SK-N-SH (cell line): ENCODE measurements at regions not wholly inside any gene's neighbourhood (a gene's known extent, or its start where the extent isn't known, plus 50 kb on each side); places are given as distances from the start of the nearest gene placed in this dataset.

Experiments
- CTCF ChIA-PET: fragments of 300-600, 350-600 bp; formaldehyde crosslinking; extraction: SDS; loops from one replicate; lab custom pipeline; 2021; lab: Yijun Ruan, JAX
- POLR2A ChIA-PET: fragments of 350-600 bp; sonication (Branson Sonifier 250); formaldehyde crosslinking; extraction: SDS; loops from one replicate; lab custom pipeline; 2020; ENCODE audit warnings: antibody characterized with exemption, inconsistent platforms; lab: Yijun Ruan, JAX
- DNase-seq: peaks from one replicate; pipeline ENCODE4 v3.0.0; 2012
- H2AFZ ChIP-seq: fragments of 200-600 bp; sonication (generic); 2 replicates; pipeline ENCODE4 v1.8.1; 2016; ENCODE audit warnings: antibody characterized with exemption, mild to moderate bottlenecking, low read depth
- H3F3A ChIP-seq: fragments of 200-600 bp; sonication (generic); replicated peaks from 2 replicates; pipeline ENCODE3; 2016; ENCODE audit warnings: antibody characterized with exemption, mild to moderate bottlenecking; ENCODE audit not compliant: insufficient read depth
- H3K27ac ChIP-seq, 2 experiments: fragments of 200-500 bp in 1 of 2; fragments of 200-600 bp in 1 of 2; sonication (Bioruptor generic) in 1 of 2; sonication (generic), shearing (Covaris generic) in 1 of 2; 2 replicates each; pipeline versions ENCODE4 v1.5.1 to v1.6.1; 2014 to 2016; ENCODE audit warnings: low read depth in 2 of 2, inconsistent platforms in 1 of 2, low read length in 1 of 2, mild to moderate bottlenecking in 1 of 2, mixed read lengths in 1 of 2
- H3K27me3 ChIP-seq: fragments of 200-600 bp; sonication (generic), shearing (Covaris generic); 2 replicates; pipeline ENCODE4 v1.6.1; 2016; ENCODE audit warnings: mixed run types; ENCODE audit not compliant: insufficient read depth
- H3K36me3 ChIP-seq, 2 experiments: fragments of 200-500 bp in 1 of 2; fragments of 200-600 bp in 1 of 2; sonication (Bioruptor generic) in 1 of 2; sonication (generic) in 1 of 2; replicated peaks in 1 of 2; 2 replicates each; pipeline versions ENCODE3 to v1.5.1; 2014 to 2016; ENCODE audit warnings: low read length in 1 of 2, mild to moderate bottlenecking in 1 of 2; ENCODE audit not compliant: insufficient read depth in 2 of 2, control insufficient read depth in 1 of 2
- H3K4me1 ChIP-seq, 2 experiments: fragments of 200-500 bp in 1 of 2; fragments of 200-600 bp in 1 of 2; sonication (Bioruptor generic) in 1 of 2; sonication (generic), shearing (Covaris generic) in 1 of 2; 2 replicates each; pipeline versions ENCODE4 v1.5.1 to v1.6.1; 2014 to 2016; ENCODE audit warnings: low read depth in 1 of 2, low read length in 1 of 2, mixed run types in 1 of 2; ENCODE audit not compliant: insufficient read depth in 2 of 2, control insufficient read depth in 1 of 2
- H3K4me2 ChIP-seq: fragments of 200-600 bp; sonication (generic), shearing (Covaris generic); 2 replicates; pipeline ENCODE4 v1.6.1; 2017; ENCODE audit warnings: mixed run types
- H3K4me3 ChIP-seq, 2 experiments: fragments of 200-500 bp in 1 of 2; fragments of 200-600 bp in 1 of 2; sonication (Bioruptor generic) in 1 of 2; sonication (generic), shearing (Covaris generic) in 1 of 2; 2 replicates each; pipeline versions ENCODE4 v1.5.1 to v1.8.1; 2014 to 2016; ENCODE audit warnings: low read depth in 2 of 2, inconsistent platforms in 1 of 2, low read length in 1 of 2, mild to moderate bottlenecking in 1 of 2, mixed read lengths in 1 of 2, moderate library complexity in 1 of 2
- H3K79me2 ChIP-seq: fragments of 200-600 bp; sonication (generic); 2 replicates; pipeline ENCODE4 v1.8.1; 2017; ENCODE audit warnings: mild to moderate bottlenecking; ENCODE audit not compliant: insufficient read depth
- H3K9ac ChIP-seq: fragments of 200-600 bp; sonication (generic); 2 replicates; pipeline ENCODE4 v1.6.1; 2017; ENCODE audit warnings: mixed run types
- H3K9me2 ChIP-seq: fragments of 200-600 bp; sonication (generic); 2 replicates; pipeline ENCODE4 v1.6.1; 2017; ENCODE audit warnings: mixed run types
- H3K9me3 ChIP-seq: fragments of 200-600 bp; sonication (generic); 2 replicates; pipeline ENCODE4 v1.6.1; 2017; ENCODE audit warnings: mixed run types, mild to moderate bottlenecking, moderate library complexity
- H4K20me1 ChIP-seq: fragments of 200-600 bp; sonication (generic); 2 replicates; pipeline ENCODE4 v1.6.1; 2017; ENCODE audit warnings: mild to moderate bottlenecking, mixed run types; ENCODE audit not compliant: insufficient read depth
- CHD2 ChIP-seq: fragments of 150-350 bp; IDR thresholded peaks from 2 replicates; pipeline ENCODE4 v1.6.1; 2018; ENCODE audit warnings: low read length; ENCODE audit not compliant: partially characterized antibody
- EZH2phosphoT487 ChIP-seq: fragments of 200-600 bp; sonication (generic); IDR thresholded peaks from 2 replicates; pipeline ENCODE4 v1.6.1; 2017; ENCODE audit warnings: low read depth, mixed run types, mild to moderate bottlenecking, antibody characterized with exemption, moderate library complexity, borderline replicate concordance
- FOSL2 ChIP-seq: IDR thresholded peaks from 2 replicates; pipeline ENCODE4 v1.4.0; 2012; ENCODE audit warnings: low read depth, mild to moderate bottlenecking, moderate library complexity, borderline replicate concordance
- FOXJ3 ChIP-seq: sonication (generic); formaldehyde crosslinking; IDR thresholded peaks from 2 replicates; pipeline ENCODE4 v1.5.1; 2020; ENCODE audit warnings: mild to moderate bottlenecking, missing genetic modification reagents
- GABPA ChIP-seq: IDR thresholded peaks from 2 replicates; pipeline ENCODE4 v1.4.0; 2012; ENCODE audit warnings: low read depth, mild to moderate bottlenecking
- GATA2 ChIP-seq: sonication (generic); formaldehyde crosslinking; IDR thresholded peaks from 2 replicates; pipeline ENCODE4 v1.5.0; 2020; ENCODE audit warnings: mild to moderate bottlenecking, missing genetic modification reagents
- JUND ChIP-seq: IDR thresholded peaks from 2 replicates; pipeline ENCODE4 v1.4.0; 2012
- NFIC ChIP-seq: IDR thresholded peaks from 2 replicates; pipeline ENCODE4 v1.4.0; 2012; ENCODE audit warnings: borderline replicate concordance
- RCOR1 ChIP-seq: fragments of 150-350 bp; IDR thresholded peaks from 2 replicates; pipeline ENCODE4 v1.6.1; 2017; ENCODE audit warnings: antibody characterized with exemption, low read length
- RFX5 ChIP-seq: IDR thresholded peaks from 2 replicates; pipeline ENCODE4 v1.6.1; 2012; ENCODE audit warnings: mild to moderate bottlenecking, improper control_type of control experiment, low read length
- SIN3A ChIP-seq: IDR thresholded peaks from 2 replicates; pipeline ENCODE4 v1.6.1; 2012; ENCODE audit warnings: low read depth, mild to moderate bottlenecking, low read length, moderate library complexity, borderline replicate concordance
- SMC3 ChIP-seq: IDR thresholded peaks from 2 replicates; pipeline ENCODE4 v1.6.1; 2012; ENCODE audit warnings: low read depth, low read length, improper control_type of control experiment
- TAF1 ChIP-seq: IDR thresholded peaks from 2 replicates; pipeline ENCODE4 v1.6.1; 2012; ENCODE audit warnings: low read depth, mild to moderate bottlenecking, low read length, moderate library complexity, borderline replicate concordance
- TCF12 ChIP-seq: IDR thresholded peaks from 2 replicates; pipeline ENCODE4 v1.4.0; 2012
- WGBS: methylation state at CpG from one replicate; pipeline ENCODE4 v1.1.6; 2017; ENCODE audit warnings: low lambda C conversion rate; 5-methylcytosine and 5-hydroxymethylcytosine counted together
- TF ChIP-seq, protein P1 (sequence below): IDR thresholded peaks from 2 replicates; pipeline ENCODE4 v1.4.0; 2012; ENCODE audit warnings: low read depth, borderline replicate concordance
- TF ChIP-seq, protein P2 (sequence below): fragments of 200-600 bp; sonication (generic); IDR thresholded peaks from 2 replicates; pipeline ENCODE4 v1.6.1; 2017; ENCODE audit warnings: antibody characterized with exemption, mild to moderate bottlenecking, moderate library complexity
- TF ChIP-seq, protein P3 (sequence below): IDR thresholded peaks from 2 replicates; pipeline ENCODE4 v1.6.1; 2012; ENCODE audit warnings: mild to moderate bottlenecking, low read depth, low read length, moderate library complexity
- TF ChIP-seq, protein P4 (sequence below): IDR thresholded peaks from 2 replicates; pipeline ENCODE4; 2012

DNA sequence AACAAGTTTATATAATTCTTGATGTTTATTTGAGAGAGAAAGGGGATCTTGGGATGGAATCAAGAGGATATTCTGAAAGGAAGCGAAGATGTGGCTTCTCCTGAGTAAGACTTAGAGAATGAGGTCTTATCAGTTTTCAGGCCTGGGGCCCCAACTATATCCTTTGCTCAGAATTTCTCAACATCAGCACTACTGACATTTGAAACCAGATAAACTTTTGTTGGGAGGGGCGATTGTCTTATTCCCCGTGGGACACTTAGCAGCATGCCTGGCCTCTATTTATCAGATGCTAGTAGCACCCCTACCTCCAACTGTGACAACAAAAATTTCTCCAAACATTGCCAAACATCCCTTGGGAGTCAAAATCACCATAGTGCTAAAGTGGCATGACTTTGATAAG lies 567.7 kb downstream of the MAT2B start:
- Histone ChIP-seq H3K36me3 (no peaks in the 10 kb centered on the region), H3K4me1 (no peaks in the 10 kb centered on the region; a peak in 1 of 4 replicates), H3F3A (no peaks in the 10 kb centered on the region), H2AFZ (no peak overlapping the region)
- CTCF ChIA-PET, result no interaction called here
- POLR2A ChIA-PET, result no interaction called here
- TF ChIP-seq NFIC (no peak), TCF12 (no peak), FOXJ3 (CRISPR knock-in tag) (no peak), TAF1 (no peak), RFX5 (no peak)
- TF ChIP-seq, protein P1, sequence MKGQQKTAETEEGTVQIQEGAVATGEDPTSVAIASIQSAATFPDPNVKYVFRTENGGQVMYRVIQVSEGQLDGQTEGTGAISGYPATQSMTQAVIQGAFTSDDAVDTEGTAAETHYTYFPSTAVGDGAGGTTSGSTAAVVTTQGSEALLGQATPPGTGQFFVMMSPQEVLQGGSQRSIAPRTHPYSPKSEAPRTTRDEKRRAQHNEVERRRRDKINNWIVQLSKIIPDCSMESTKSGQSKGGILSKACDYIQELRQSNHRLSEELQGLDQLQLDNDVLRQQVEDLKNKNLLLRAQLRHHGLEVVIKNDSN, result no peak
- TF ChIP-seq, protein P2, sequence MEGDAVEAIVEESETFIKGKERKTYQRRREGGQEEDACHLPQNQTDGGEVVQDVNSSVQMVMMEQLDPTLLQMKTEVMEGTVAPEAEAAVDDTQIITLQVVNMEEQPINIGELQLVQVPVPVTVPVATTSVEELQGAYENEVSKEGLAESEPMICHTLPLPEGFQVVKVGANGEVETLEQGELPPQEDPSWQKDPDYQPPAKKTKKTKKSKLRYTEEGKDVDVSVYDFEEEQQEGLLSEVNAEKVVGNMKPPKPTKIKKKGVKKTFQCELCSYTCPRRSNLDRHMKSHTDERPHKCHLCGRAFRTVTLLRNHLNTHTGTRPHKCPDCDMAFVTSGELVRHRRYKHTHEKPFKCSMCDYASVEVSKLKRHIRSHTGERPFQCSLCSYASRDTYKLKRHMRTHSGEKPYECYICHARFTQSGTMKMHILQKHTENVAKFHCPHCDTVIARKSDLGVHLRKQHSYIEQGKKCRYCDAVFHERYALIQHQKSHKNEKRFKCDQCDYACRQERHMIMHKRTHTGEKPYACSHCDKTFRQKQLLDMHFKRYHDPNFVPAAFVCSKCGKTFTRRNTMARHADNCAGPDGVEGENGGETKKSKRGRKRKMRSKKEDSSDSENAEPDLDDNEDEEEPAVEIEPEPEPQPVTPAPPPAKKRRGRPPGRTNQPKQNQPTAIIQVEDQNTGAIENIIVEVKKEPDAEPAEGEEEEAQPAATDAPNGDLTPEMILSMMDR, result no peak
- TF ChIP-seq, all 33 proteins: peak for 0
- no peaks in the 10 kb centered on the region for H3K9me3 ChIP-seq
- no peaks in the 10 kb centered on the region for H4K20me1 ChIP-seq
- no peak overlapping the region for H3K9ac ChIP-seq
- H3K79me2 ChIP-seq, result no peaks in the 10 kb centered on the region
- no peaks in the 10 kb centered on the region for H3K9me2 ChIP-seq
- H3K27ac ChIP-seq, result no peak overlapping the region
- no peak overlapping the region for H3K4me3 ChIP-seq
- DNase-seq, result no peak
- no peak overlapping the region for H3K4me2 ChIP-seq
- H3K27me3 ChIP-seq, result no peaks in the 10 kb centered on the region
- WGBS, result 63% methylated on average over 3 of the region's 3 CpGs

DNA sequence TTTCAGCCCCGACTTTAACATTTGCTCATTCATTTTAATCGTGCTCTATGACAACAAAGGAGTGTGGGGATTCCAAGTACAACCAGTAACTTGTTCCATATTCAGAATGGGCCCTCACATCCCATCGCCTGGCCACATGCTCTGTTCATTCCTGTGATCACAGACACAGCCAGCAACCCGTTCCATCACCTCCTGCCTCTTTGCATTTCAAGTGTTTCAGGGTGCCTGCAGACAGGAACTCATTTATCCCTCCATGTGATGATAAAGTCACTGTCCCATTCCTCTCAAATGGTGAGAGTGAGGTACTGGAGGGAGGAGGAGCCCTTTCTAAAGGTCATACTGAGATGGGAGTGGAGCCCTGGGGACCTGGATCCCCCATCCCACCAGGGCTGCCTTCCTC lies 571.1 kb downstream of the MAT2B start:
- no peaks in the 10 kb centered on the region; a peak in 1 of 4 replicates for H3K4me1 ChIP-seq
- POLR2A ChIA-PET, result no interaction called here
- TF ChIP-seq FOSL2, result no peak
- TF ChIP-seq TAF1, result no peak
- TF ChIP-seq EZH2phosphoT487, result no peak
- TF ChIP-seq, protein P3, sequence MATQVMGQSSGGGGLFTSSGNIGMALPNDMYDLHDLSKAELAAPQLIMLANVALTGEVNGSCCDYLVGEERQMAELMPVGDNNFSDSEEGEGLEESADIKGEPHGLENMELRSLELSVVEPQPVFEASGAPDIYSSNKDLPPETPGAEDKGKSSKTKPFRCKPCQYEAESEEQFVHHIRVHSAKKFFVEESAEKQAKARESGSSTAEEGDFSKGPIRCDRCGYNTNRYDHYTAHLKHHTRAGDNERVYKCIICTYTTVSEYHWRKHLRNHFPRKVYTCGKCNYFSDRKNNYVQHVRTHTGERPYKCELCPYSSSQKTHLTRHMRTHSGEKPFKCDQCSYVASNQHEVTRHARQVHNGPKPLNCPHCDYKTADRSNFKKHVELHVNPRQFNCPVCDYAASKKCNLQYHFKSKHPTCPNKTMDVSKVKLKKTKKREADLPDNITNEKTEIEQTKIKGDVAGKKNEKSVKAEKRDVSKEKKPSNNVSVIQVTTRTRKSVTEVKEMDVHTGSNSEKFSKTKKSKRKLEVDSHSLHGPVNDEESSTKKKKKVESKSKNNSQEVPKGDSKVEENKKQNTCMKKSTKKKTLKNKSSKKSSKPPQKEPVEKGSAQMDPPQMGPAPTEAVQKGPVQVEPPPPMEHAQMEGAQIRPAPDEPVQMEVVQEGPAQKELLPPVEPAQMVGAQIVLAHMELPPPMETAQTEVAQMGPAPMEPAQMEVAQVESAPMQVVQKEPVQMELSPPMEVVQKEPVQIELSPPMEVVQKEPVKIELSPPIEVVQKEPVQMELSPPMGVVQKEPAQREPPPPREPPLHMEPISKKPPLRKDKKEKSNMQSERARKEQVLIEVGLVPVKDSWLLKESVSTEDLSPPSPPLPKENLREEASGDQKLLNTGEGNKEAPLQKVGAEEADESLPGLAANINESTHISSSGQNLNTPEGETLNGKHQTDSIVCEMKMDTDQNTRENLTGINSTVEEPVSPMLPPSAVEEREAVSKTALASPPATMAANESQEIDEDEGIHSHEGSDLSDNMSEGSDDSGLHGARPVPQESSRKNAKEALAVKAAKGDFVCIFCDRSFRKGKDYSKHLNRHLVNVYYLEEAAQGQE, result no peak
- no peak for TF ChIP-seq RCOR1
- no peak for TF ChIP-seq SMC3
- TF ChIP-seq JUND, result no peak
- no peak for TF ChIP-seq SIN3A
- TF ChIP-seq GATA2, result no peak
- TF ChIP-seq, protein P2, result no peak
- TF ChIP-seq, protein P4, sequence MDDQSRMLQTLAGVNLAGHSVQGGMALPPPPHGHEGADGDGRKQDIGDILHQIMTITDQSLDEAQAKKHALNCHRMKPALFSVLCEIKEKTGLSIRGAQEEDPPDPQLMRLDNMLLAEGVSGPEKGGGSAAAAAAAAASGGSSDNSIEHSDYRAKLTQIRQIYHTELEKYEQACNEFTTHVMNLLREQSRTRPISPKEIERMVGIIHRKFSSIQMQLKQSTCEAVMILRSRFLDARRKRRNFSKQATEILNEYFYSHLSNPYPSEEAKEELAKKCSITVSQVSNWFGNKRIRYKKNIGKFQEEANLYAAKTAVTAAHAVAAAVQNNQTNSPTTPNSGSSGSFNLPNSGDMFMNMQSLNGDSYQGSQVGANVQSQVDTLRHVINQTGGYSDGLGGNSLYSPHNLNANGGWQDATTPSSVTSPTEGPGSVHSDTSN, result no peak
- no peak for TF ChIP-seq CHD2
- no peak for TF ChIP-seq GABPA
- TF ChIP-seq RFX5, result no peak

More for the DNA sequence above, 571.1 kb downstream of the MAT2B start:
- no peaks in the 10 kb centered on the region for H3K79me2 ChIP-seq
- no peaks in the 10 kb centered on the region for H4K20me1 ChIP-seq
- H3F3A ChIP-seq, result no peaks in the 10 kb centered on the region
- H3K4me3 ChIP-seq, result no peak overlapping the region
- H3K9me3 ChIP-seq, result no peaks in the 10 kb centered on the region
- no peak overlapping the region for H2AFZ ChIP-seq
- CTCF ChIA-PET, result no interaction called here
- no peak for DNase-seq
- H3K9me2 ChIP-seq, result no peaks in the 10 kb centered on the region
- H3K9ac ChIP-seq, result no peak overlapping the region
- 50% methylated on average over 4 of the region's 4 CpGs for WGBS
- no peak overlapping the region for H3K4me2 ChIP-seq
- H3K27ac ChIP-seq, result no peak overlapping the region
- H3K36me3 ChIP-seq, result no peaks in the 10 kb centered on the region
- H3K27me3 ChIP-seq, result no peaks in the 10 kb centered on the region
